ENCODE measurements at regions not wholly inside any gene's neighbourhood (a gene's known extent, or its start where the extent isn't known, plus 50 kb on each side); places are given as distances from the start of the nearest gene placed in this dataset.

- no peak for TF ChIP-seq CTCF (conservative IDR thresholded peaks at IDR 0.05 in 1 of 2, IDR thresholded peaks at IDR 0.05 in 1 of 2; ENCODE audit: low read depth in 1 of 2, low read length in 2 of 2)
- no peak for TF ChIP-seq EZH2 (IDR thresholded peaks at IDR 0.05; ENCODE audit: low read length, missing control alignments)
Observed at GRCh38 chr2:150319085-150319484, 168.4 kb downstream of the RND3 start.

All from fibroblast of lung (primary cell).